GM12892 (cell line): ENCODE measurements at regions not wholly inside any gene's neighbourhood (a gene's known extent, or its start where the extent isn't known, plus 50 kb on each side); places are given as distances from the start of the nearest gene placed in this dataset.

Experiments used
- POLR2A ChIP-seq: IDR thresholded peaks from 2 replicates; pipeline ENCODE4 v1.6.1; 2011; ENCODE audit warnings: low read depth, low read length, control low read depth
- POLR2AphosphoS5 ChIP-seq: IDR thresholded peaks from 2 replicates; pipeline ENCODE4 v1.6.1; 2011; ENCODE audit warnings: low read depth, low read length, control low read depth
- TAF1 ChIP-seq: IDR thresholded peaks from 2 replicates; pipeline ENCODE4 v1.6.1; 2011; ENCODE audit warnings: low read depth, mild to moderate bottlenecking, control low read depth, low read length, borderline replicate concordance

DNA sequence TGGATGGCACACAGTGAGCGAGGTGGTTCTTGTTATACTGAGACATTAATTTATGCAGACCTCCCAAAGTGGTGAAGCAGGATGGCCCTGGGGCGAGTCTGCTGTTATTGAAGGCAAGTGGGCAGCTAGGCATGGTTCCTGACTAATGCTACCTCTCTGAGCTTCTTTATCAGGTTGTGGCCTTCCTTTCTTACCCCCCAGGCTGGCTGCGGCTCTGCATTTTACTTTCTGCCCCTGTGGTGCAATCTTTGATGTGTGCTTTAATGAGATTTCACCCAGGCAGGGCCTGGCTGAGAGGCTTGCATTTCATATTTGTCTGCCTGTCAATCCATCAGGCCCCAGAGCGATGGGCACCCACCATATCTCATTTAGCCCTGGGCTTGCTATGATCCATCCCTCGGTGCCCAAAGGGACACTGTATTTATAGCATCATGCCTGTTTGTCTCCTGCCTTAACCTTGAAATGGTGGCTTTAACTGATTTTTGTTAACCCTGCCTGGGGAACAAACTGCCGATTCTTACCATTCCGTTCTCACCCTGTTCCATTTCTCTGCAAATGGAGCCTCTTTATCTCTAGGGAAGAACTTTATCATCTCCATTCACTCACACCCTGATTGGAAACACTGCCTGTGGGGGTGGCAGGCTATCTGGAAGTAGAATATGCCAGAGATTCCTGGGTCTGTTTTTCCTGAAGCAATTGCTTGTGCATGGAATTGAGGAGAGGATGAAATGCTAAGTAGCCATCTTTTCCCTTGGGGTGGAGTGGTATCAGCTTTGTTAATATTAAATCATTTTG lies 316.2 kb upstream of the THSD7B start:
- TF ChIP-seq TAF1 (no peak), POLR2AphosphoS5 (no peak), POLR2A (no peak)
